ENCODE measurements at regions not wholly inside any gene's neighbourhood (a gene's known extent, or its start where the extent isn't known, plus 50 kb on each side); places are given as distances from the start of the nearest gene placed in this dataset.
A peak's percentile ranks its signal among the peaks of the same experiment; 100 is the strongest.

DNA sequence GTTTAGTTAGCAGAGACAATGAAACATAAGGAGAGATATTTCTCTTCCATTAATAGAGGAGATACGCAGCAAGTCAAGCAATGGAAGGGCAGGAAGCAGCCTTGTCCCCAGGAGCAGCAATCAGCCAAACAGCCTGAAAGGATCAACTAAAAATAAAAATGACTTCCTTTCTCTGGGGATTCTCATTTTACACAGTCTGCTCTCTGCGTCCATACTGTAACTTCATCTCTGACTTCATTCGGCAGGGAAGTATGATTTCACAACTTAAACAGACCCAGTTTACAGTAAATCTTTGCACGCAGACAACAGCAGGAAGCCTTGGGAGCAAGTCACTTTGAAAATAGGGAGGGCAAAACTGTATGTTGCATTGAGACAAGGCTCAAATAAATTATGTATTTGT, 826.7 kb downstream of the DIAPH3 start:
- DNase-seq: no peak

DNA sequence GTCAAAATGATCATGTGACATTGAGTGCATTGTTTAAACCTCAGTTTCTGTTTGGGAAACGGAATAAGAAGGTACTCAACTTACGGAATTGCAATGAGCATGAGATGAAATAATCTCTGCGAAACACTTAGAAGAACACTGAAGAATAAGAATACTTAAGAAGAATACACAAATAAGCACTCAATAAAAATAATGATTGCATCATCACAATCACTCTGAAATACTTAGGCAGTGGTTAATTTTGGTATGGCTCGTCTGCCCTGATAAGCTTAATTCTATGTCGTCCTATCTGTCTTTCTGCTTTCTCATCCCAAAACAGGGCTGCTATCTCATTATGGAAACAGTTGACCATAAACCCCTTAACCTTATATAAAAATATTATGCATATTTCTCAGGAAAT, 823.6 kb downstream of the DIAPH3 start:
- no peak for DNase-seq

DNA sequence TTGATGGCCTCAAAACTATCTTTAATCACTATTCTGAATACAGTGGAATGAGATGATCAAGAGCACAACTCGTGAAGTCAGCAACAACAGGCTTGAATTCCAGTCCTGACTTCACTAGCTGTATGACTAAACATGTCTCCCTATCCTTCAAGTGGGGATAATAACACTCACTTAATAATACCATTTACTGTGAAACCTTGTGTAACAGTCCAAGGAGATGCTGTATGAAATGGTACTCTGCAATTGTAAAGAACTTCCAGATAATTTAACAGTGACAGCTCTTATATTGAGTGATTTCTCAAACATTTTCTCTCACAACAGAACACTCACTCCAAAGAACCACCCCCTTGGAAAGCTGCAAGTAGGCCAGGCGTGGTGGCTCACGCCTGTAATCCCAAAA, 823.1 kb downstream of the DIAPH3 start:
- DNase-seq: no peak

DNA sequence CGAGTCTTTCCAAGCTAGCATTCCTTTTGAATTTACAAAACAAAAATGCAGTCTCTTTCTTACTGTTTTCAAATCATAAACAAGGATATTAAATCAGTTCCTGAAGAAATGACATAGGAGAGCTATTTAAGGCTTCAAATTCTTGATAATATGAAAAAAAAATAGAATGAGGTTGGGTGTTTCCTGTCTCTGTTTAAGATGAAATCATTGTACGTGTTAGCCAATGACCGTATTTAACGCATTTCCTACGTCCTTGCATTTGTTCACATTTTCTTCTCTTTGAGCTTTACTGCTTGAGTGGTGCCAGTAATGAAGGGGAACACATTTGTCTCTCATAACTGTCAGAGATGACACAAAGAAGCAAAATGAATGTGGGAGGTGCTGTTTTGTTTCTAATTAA, 821.3 kb downstream of the DIAPH3 start:
- DNase-seq: no peak

DNA sequence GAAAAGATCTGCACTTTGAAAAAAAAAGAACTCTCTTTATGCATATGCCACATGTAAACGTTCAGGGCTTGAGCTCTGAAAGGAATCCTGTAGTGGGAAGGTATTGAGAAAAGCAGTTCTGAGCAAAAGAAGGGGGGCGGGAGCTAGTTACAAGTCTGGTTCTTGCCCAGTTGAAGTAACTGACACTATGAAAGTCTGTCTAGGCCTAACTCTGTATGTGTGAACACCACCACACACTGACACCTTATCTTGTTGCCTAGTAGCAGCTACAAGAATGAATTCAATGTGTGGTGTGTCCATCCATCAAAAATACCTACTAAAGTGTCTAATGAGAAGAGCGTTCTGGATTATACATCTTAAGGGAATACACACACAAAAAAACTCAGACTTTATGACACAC, 820.6 kb downstream of the DIAPH3 start:
- no peak for DNase-seq

DNA sequence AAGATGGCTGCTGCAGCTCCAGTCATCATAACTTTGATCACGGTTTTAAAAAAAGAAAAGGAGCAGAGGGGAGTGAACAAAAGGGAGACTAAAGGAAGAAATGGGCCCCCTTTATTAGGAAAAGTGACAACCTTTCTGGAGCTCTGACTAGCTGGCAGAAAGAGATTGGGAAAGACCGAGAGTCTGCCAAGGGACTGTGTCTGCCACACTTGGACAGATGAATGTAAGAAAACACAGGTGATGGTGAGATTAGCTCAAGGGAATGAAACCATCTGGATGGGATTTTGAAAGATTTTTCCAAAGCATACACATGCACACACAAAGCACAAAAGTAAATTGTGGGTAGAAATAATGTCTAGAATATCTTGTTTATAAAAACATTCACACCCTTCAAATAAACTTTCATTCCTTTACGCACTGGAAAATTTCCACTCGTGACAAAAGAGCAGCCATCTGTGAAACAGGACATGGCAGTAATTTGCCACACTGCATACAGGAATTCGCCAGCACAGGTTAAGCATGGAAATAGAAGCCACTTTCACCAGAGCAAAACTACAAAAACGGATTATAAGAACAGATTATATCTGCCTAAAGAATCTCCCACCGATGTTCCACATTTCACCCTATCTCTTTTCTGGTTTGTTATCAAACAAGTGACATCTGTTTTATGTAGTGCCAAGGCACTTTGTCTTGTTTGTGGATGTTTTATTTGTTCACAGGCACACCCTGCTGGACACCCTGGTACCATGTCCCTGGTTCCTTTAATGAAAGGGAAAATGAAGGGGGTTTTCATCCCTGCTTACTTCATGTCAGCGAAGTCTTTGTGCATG, 819.5 kb downstream of the DIAPH3 start:
- no peak for DNase-seq

DNA sequence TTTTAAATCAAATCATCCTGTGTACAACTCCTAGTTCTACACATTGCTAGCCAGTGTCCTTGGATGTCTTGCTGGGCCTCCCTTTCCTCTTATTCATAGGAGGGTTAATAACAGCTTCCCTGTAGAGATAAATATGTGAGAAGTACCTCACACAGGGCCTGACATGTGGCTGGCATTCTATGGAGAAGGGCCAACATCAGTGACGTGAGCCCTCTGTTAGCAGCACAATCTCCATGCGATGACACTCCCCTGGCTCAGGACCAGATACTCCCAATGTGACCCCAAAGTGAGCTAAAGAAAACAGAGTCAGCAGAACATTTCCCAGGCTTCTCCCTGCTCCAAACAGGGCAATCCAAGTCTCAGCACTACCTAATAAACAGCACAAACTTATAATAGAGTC, 818.4 kb downstream of the DIAPH3 start:
- DNase-seq: no peak

DNA sequence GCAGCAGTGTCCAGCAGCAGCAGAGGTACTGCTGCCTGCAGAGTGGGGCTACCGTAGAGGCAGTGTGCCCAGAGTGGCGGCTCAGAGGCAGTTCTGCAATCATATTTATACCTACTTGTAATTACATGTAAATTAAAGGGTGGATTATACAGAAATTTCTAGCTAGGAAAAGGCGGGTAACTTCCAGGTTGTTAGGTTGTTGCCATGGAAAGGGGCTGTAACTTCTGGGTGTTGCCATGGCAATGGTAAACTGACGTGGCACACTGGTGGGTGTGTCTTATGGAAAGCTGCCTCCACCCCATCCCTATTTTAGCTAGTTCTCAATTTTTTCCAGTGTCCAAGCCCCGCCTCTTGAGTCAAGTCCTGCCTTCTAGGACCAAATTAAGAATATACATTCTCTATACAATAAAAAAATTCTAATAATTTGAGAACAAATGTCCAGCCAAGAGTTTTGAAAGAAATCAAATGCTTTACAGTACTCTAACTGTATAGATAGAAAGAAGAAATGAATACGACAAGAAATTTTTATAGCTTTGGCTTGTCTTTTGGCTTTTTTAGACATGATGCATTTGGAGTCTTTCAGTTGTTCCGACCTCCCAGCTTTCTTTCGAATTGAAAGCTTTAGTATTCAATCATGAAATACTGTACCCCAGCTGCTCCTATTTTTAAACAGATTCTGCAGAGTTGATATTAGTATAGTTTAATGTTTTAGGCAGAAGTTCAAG, 816.6 kb downstream of the DIAPH3 start:
- no peak for DNase-seq

DNA sequence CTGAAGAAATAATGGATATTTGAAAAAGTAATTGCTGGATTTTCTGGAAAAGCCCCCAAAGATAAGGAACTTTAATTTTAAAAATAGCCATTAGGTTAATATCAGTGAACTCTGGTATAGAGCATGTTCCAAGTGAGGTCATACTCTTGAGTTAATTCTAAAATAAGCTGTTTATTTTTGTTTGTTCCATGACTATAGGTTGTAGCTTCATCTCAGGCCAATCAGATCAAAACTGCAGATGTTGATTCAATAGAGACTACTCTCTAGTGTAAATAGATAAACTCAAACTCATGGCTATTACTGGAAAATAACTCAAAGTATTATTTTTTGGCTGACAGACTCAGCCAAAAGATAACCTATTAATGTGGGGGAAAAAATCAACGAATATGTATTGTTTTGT, 815.1 kb downstream of the DIAPH3 start:
- no peak for DNase-seq

DNA sequence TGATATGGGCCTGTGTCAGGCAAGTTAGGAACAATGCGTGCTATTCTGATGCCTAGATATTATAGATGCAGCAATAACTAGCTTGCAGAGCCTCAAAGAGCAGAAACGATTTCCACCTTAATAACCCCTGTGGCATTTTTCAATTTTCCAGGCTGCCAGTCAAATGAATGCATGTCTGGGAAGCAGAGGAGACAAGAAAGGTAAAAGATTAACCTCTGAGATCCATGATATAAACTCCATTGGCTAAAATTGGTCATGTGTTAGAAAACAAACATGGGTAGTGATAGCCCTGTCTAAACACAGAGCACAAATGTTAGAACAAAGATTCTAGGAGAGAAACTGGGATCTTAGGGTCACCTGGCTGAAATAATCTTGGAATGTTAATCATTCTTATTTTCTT, 811.1 kb downstream of the DIAPH3 start:
- DNase-seq: no peak

DNA sequence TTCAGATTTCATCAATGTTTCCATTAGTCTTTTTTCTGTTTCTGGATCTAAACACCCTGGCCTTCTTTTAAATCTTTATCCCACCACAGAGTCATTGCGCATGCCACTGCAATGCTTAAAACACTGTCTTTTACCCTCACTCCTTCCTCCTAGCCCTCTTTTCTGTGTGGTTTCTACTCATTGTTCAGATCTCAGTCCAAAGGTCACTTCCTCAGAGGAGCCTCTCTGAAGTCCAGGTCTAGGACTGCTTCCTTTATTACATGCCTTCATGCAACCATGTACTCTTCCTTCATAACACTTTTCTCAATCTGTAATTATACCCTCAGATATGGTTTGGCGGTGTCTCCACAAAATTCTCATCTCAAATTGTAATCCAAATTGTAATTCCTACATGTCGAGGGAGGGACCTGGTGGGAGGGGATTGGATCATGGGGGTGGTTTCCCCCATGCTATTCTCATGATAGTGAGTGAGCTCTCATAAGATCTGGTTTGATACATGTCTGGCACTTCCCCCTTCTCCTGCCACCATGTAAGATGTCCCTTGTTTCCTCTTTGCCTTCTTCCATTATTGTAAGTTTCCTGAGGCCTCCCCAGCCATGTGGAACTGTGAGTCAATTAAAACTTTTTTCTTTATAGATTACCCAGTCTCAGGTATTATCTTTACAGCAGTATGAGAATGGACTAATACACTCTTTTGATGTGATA, 808.9 kb downstream of the DIAPH3 start:
- DNase-seq: no peak

DNA sequence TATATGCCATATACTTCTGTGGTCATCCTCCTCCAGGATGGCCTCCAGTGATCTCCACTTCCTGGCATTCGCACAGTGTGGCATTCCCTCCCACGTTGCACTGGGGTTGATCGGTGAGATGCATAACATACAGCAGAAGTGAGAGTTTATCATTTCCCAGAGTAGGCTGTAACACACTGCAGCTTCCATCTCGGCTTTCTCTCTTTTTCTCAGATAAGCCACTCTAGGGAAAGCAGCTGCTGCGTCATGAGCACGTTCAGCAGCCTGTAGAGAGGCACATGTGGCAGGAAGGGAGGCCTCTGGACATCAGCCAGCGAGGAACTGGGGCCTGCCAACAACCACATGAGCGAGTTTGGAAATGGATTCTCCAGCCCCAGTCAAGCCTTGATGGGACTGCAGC, 807.1 kb downstream of the DIAPH3 start:
- no peak for DNase-seq

DNA sequence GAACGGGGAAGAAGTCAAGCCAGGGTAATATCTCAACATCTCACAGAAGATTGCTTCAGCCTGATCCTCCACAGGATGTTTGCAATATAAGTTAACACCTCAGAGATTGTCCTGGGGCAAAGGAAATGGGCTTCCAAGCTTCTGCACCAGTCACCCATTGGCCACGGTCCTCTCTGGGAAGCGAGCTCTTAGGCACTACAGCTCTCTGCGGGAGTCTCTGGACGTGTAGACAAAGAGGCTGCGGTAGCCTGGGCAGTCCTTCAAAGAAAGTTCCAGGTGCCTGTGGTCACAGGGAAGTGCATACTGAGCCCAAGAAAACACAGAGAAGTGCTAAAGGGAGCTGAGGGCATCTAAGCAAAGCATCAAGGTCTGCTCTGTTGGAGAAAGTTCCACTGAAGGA, 805.7 kb downstream of the DIAPH3 start:
- DNase-seq: no peak

DNA sequence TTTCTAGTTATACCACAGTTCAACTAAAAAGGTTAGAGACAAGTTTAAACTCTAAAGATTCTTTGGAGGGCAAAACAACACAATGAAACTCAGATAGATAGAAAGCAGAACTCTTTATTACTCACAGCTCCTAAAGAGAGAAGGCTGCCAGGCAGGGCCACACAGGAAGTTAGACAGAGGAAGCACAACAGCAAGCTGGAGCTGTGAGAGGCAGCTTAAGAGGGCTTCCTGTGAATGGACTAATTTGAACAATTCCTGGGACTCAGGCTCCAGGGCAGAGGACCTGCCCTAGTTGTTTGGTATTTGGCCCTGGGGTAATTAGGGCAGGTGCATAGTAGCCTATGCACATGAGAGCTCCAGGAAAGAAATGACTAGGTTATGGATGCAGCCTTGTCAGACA, 803.6 kb downstream of the DIAPH3 start:
- peak in 1 of 5 experiments; percentile 1 for DNase-seq

DNA sequence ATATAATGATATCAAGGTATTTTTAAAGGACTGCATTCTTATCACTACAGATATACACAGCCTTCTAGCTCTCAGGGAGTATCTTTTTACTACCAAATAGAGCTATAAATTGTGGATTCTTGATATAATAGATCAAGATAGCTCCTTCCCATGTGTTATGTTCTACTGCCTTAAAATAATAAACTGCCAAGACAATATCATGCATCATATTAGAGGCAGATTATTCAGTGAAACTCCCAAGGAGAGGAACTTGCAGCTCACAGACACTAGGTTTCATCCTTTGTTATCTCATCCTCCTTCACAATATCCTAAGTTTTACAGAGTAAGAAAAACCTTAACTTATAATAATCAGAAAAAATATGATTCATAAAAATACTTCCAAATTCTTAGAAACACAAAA, 802.8 kb downstream of the DIAPH3 start:
- DNase-seq: no peak

DNA sequence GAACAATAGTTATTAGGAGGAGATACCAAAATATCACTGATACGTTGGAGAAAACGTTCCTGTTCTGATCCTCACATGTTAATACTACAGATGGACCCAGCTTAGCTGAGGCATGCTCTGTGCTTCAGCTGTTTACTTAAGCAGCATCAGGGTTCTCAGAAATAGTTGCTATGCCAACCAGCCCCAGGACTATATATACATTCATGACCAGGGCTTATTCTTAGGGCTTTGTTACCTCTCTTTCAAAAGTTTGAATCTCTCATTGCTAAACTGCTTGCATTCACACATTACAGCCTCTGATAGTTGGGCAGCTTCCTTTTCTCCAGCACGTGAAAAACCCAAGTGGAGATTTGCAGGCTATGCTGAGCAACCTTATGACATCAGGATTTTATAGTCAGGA, 800.4 kb downstream of the DIAPH3 start:
- DNase-seq: no peak

DNA sequence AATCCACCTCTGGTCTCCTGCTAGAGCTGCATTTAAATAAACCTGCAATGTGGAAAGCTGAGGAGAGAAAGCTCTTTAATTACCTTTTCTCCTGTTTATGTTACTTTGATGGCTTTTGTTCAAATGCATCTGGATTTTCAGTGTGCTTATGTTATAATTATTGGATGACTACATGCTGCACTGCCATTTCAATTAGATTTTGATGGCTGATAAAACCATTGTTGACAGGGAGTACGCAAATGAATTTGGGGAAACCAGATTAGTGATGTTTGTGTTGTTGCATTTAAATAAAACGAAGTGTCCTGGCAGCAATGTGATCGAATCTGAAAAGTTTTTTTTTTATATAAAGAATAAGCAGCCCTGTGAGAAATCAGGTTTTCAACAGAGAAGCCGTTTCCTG, 799.8 kb downstream of the DIAPH3 start:
- DNase-seq: no peak

DNA sequence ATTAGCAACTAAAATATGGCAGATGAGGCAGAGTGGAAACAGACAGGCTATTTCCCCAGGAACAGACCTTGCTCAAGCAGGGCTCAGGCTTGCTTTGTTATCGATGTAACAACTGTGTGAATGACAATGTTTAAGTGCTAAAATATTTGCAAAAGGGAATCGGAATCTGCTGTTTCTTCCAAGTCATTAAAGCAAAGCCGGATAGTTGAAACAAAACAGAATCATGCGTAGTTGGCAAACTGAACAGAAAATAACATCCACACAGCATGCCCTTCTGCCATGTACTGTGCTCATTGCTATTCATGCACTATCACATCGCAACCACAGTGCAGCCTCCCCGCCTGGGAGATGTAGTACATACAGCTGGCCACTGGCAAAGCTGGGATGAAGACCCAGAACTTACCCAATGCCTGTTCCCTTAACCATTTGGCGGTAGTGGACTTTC, 799.1 kb downstream of the DIAPH3 start:
- no peak for DNase-seq

DNA sequence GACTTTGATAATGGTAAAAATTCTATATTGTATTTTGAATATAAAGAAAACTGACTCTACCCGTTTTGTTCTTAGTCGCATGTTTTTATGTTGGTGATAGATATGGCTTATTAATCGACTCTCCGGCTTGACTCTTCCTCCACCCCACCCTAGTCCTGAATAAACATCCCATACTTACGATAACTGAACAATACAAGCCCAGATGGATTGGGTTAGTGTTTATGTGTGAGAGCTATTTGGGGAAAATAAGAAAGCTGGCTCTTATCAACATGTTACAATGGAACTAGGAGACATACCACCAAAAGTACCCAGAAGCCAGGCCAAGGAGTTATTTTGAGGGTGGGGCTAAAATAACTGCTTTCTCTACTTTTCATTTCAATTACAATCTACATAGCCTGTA, 796.3 kb downstream of the DIAPH3 start:
- no peak for DNase-seq

DNA sequence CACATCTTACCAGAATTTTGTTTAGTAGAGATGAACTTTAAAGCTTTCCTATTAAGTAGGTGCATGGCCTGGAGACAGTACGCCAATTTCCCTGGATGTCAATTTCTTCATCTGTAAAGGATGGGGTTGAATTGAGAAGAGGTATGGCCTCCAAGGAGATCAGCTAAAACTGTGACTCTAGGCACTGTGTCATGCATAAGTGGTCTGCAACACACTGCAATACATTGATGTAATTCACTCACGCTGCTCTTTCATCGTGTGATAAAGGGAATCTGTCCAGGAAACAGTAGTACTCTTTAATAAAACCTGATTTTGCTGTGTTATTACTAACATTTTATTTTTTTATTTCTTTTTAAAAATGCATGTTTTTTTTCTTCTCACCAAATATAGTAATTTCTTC, 795.8 kb downstream of the DIAPH3 start:
- no peak for DNase-seq

DNA sequence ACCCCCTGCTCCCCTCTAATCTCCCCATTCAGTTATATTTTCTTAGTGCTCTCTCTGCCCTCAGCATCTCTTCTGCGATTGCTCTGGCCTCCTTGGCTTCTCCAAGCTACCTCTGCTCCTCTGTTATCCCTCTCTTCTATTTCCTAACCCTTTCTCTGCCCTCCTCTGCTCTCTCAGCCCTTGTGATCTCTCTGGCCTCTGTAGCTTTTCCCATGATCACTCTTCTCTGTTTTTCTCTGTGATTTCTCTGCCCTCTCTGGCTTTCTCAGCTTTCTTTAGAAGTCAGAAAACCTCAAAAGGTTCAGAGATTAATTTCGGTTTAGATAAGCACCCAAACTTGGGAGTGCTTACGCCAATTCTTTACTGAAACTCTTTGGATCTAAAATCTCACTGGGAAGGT, 795.0 kb downstream of the DIAPH3 start:
- DNase-seq: no peak

DNA sequence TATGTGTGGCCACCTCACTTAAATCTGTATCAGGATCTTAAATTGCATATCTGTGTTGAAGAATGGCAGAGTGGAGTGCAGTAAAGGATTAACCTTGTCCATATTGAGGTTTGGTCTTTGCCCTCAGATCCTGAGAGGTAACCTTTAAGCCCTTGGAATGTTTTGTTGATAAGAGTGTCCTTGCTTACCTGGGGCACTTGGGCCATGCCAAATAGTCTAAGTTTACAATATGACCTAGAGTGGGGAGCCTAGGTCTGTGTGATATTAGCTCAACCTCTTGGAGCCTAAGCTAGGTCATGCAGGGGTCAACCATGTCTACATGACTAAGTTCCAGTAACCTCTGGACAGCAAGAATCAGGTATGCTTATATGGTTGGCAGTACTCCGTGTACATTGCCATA, 792.5 kb downstream of the DIAPH3 start:
- no peak for DNase-seq

DNA sequence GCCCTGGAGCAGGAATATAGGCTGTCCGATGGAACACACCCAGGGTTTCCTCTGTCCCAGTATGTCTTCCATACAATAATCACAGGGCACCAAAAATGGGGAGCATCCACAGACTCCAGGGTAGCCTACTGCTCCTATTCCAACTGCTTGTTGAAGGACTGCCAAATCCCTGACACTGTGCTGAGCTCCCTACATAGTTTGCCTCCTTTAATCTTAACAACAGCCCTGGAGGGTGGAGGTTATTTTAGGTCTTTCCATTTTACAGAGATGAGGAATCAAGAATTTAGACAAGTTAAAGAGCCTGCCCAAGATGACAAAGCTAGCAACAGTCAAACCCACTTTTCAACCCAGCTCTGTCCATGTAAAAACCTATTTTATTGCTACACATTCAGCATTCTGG, 790.4 kb downstream of the DIAPH3 start:
- DNase-seq: no peak

DNA sequence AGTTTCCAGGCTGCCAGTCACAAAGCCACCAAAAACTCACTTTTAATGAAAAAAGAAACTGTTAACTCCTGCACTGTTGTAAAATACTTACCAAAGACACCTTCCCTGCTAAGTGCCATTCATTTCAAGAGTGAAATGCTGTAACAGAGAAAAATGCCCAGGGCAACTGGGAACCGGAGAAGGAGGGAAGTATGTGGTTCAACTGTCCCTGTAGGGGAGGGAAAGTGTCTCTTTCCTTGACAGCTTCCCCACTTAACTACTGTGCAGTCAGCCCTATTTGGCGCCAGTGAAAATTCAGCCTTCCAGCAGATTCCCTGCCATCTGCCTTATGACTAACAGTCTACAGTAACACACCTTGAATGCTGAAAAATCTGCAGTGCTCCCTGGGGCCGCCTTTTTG, 789.0 kb downstream of the DIAPH3 start:
- DNase-seq: no peak

All from T-helper 2 cell (primary cell).